Activated T-cell treated with anti-CD3 and anti-CD28 coated beads for 24 hours (primary cell): ENCODE measurements at regions not wholly inside any gene's neighbourhood (a gene's known extent, or its start where the extent isn't known, plus 50 kb on each side); places are given as distances from the start of the nearest gene placed in this dataset.
"Not testable (repeated sequence)": the region's sequence is repeated elsewhere in the genome, so short reads cannot be mapped to it uniquely, and the experiment has no call there.

Experiments used
- DNase-seq: peaks from one replicate; pipeline ENCODE4 v3.0.0-alpha.2; 2020; ENCODE audit warnings: low read depth

- DNase-seq: no peak
These were observed 199.9 kb upstream of the COX10 start for GRCh38 chr17:13869331-13869940.

GRCh38 chr17:13871261-13871660 lies 198.0 kb upstream of the COX10 start:
- DNase-seq: no peak

GRCh38 chr17:13874134-13874533 lies 195.2 kb upstream of the COX10 start:
- DNase-seq: no peak

- no peak for DNase-seq
These were observed 194.5 kb upstream of the COX10 start for GRCh38 chr17:13874817-13875216.

GRCh38 chr17:13879961-13880466 lies 189.3 kb upstream of the COX10 start:
- DNase-seq: no peak

- DNase-seq: no peak
These were observed 185.6 kb upstream of the COX10 start for GRCh38 chr17:13883659-13884058.

GRCh38 chr17:13884347-13884746 lies 185.0 kb upstream of the COX10 start:
- no peak for DNase-seq

- no peak for DNase-seq
These were observed 183.8 kb upstream of the COX10 start for GRCh38 chr17:13885550-13885949.

- DNase-seq: no peak
These were observed 183.1 kb upstream of the COX10 start for GRCh38 chr17:13885953-13886889.

- DNase-seq: no peak
These were observed 181.2 kb upstream of the COX10 start for GRCh38 chr17:13888056-13888609.

GRCh38 chr17:13908971-13909370 lies 160.3 kb upstream of the COX10 start:
- not testable (repeated sequence) for DNase-seq

GRCh38 chr17:13909901-13910519 lies 159.3 kb upstream of the COX10 start:
- DNase-seq: no peak

- no peak for DNase-seq
These were observed 151.7 kb upstream of the COX10 start for GRCh38 chr17:13917634-13918033.

- DNase-seq: no peak
These were observed 151.1 kb upstream of the COX10 start for GRCh38 chr17:13918247-13918646.

- DNase-seq: no peak
These were observed 149.5 kb upstream of the COX10 start for GRCh38 chr17:13919818-13920217.

- DNase-seq: no peak
These were observed 148.9 kb upstream of the COX10 start for GRCh38 chr17:13920413-13920812.

GRCh38 chr17:13921841-13922776 lies 147.2 kb upstream of the COX10 start:
- DNase-seq: no peak

- DNase-seq: no peak
These were observed 146.4 kb upstream of the COX10 start for GRCh38 chr17:13922885-13923284.

GRCh38 chr17:13925579-13925978 lies 143.7 kb upstream of the COX10 start:
- no peak for DNase-seq

GRCh38 chr17:13931111-13931526 lies 138.2 kb upstream of the COX10 start:
- no peak for DNase-seq

- DNase-seq: no peak
These were observed 137.4 kb upstream of the COX10 start for GRCh38 chr17:13931800-13932460.
